NCI-H146 (cell line): ENCODE measurements at regions not wholly inside any gene's neighbourhood (a gene's known extent, or its start where the extent isn't known, plus 50 kb on each side); places are given as distances from the start of the nearest gene placed in this dataset.

Experiments
- DNase-seq: peaks from one replicate; lab custom pipeline; 2025; lab: John Stamatoyannopoulos, UW

GRCh38 chr4:164408831-164409230, 345.1 kb upstream of the SMIM31 start:
- DNase-seq, result no peak

- DNase-seq, result no peak
Observed at GRCh38 chr4:164410401-164410800, 343.5 kb upstream of the SMIM31 start.

GRCh38 chr4:164412246-164412645, 341.7 kb upstream of the SMIM31 start:
- DNase-seq, result no peak

- DNase-seq, result no peak
Observed at GRCh38 chr4:164413743-164414142, 340.2 kb upstream of the SMIM31 start.

- no peak for DNase-seq
Observed at GRCh38 chr4:164423819-164424218, 330.1 kb upstream of the SMIM31 start.

GRCh38 chr4:164424846-164425245, 329.1 kb upstream of the SMIM31 start:
- DNase-seq, result no peak

GRCh38 chr4:164428561-164428960, 325.4 kb upstream of the SMIM31 start:
- DNase-seq, result no peak

GRCh38 chr4:164438321-164438720, 315.6 kb upstream of the SMIM31 start:
- no peak for DNase-seq

- DNase-seq, result no peak
Observed at GRCh38 chr4:164439037-164439436, 314.9 kb upstream of the SMIM31 start.

- DNase-seq, result no peak
Observed at GRCh38 chr4:164440199-164440598, 313.7 kb upstream of the SMIM31 start.

GRCh38 chr4:164441109-164441508, 312.8 kb upstream of the SMIM31 start:
- DNase-seq, result no peak

GRCh38 chr4:164442180-164442579, 311.8 kb upstream of the SMIM31 start:
- DNase-seq, result no peak

GRCh38 chr4:164446516-164446915, 307.4 kb upstream of the SMIM31 start:
- DNase-seq, result no peak

- no peak for DNase-seq
Observed at GRCh38 chr4:164461901-164462300, 292.0 kb upstream of the SMIM31 start.

- DNase-seq, result no peak
Observed at GRCh38 chr4:164462471-164462870, 291.5 kb upstream of the SMIM31 start.

GRCh38 chr4:164464313-164464712, 289.6 kb upstream of the SMIM31 start:
- no peak for DNase-seq

GRCh38 chr4:164467493-164467892, 286.4 kb upstream of the SMIM31 start:
- no peak for DNase-seq

- DNase-seq, result no peak
Observed at GRCh38 chr4:164481306-164482091, 272.4 kb upstream of the SMIM31 start.

- no peak for DNase-seq
Observed at GRCh38 chr4:164482092-164482404, 271.9 kb upstream of the SMIM31 start.

- DNase-seq, result no peak
Observed at GRCh38 chr4:164482758-164483157, 271.2 kb upstream of the SMIM31 start.

- DNase-seq, result no peak
Observed at GRCh38 chr4:164483711-164484110, 270.2 kb upstream of the SMIM31 start.

GRCh38 chr4:164484551-164484950, 269.4 kb upstream of the SMIM31 start:
- no peak for DNase-seq

GRCh38 chr4:164485136-164485535, 268.8 kb upstream of the SMIM31 start:
- DNase-seq, result no peak

- DNase-seq, result no peak
Observed at GRCh38 chr4:164488114-164488513, 265.8 kb upstream of the SMIM31 start.
